AG04450 (cell line): ENCODE measurements at regions not wholly inside any gene's neighbourhood (a gene's known extent, or its start where the extent isn't known, plus 50 kb on each side); places are given as distances from the start of the nearest gene placed in this dataset.

Source experiments
- CTCF ChIA-PET: fragments of 300-600, 350-600 bp; formaldehyde crosslinking; extraction: SDS; loops from one replicate; lab custom pipeline; 2022; ENCODE audit warnings: antibody characterized with exemption, inconsistent platforms; lab: Charles Lee
- POLR2A ChIA-PET: fragments of 350-600 bp; formaldehyde crosslinking; extraction: SDS; loops from one replicate; lab custom pipeline; 2021; ENCODE audit warnings: antibody characterized with exemption, inconsistent platforms; lab: Yijun Ruan, JAX
- DNase-seq: peaks from one replicate; pipeline ENCODE4 v3.0.0-alpha.2; 2011; ENCODE audit warnings: low read depth, low spot score
- H3K27ac ChIP-seq: one replicate; pipeline ENCODE4 v1.5.1; 2012; ENCODE audit warnings: low read depth, low read length, control low read depth
- H3K27me3 ChIP-seq: one replicate; pipeline ENCODE4 v1.6.0; 2012; ENCODE audit warnings: low read length; ENCODE audit not compliant: control insufficient read depth, insufficient read depth
- H3K4me3 ChIP-seq: 2 replicates; pipeline ENCODE4 v1.5.1; 2011; ENCODE audit warnings: mild to moderate bottlenecking, low read depth, low read length, control low read depth
- H3K9me3 ChIP-seq: 2 replicates; pipeline ENCODE4 v1.5.1; 2012; ENCODE audit warnings: low read length; ENCODE audit not compliant: control insufficient read depth, insufficient read depth
- CTCF ChIP-seq: IDR thresholded peaks from 2 replicates; pipeline ENCODE4 v1.5.1; 2011; ENCODE audit warnings: low read depth, low read length, control low read depth, inconsistent platforms

- no peak for TF ChIP-seq CTCF
- no peak overlapping the region for H3K4me3 ChIP-seq
- H3K9me3 ChIP-seq, result no peaks in the 10 kb centered on the region; the same call in 1 of the 2 replicates
- DNase-seq, result no peak
- H3K27ac ChIP-seq, result no peak overlapping the region
- H3K27me3 ChIP-seq, result no peaks in the 10 kb centered on the region
- ChIA-PET POLR2A (interaction anchor here (0.9 kb wide), 1 partner anchor 24 kb away, joined by 4 read pairs; no protein-coding TSS in a partner anchor), CTCF (no interaction called here)
These were observed 116.8 kb upstream of the ST6GAL2 start for GRCh38 chr2:107002735-107003134.

DNA sequence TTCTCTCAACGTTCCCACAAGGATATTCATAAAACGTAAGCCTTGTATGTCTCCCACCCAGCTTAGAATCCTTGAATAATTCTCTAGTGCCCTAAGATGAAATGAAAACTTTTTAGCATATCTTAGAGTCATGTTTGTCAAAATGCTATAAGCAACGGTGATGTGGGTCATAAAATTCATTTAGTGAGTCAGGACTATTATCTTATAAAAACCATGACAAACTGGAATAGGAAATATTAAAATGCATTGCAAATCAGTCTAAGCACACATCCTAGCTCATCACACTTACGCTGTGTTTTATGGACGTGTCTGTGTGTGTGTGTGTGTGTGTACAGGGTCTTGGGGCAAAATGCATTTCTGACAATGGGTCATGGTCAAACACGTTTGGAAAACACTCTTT, 119.9 kb upstream of the ST6GAL2 start:
- CTCF ChIA-PET, result no interaction called here
- H3K4me3 ChIP-seq, result no peak overlapping the region
- POLR2A ChIA-PET, result no interaction called here
- no peak overlapping the region for H3K27ac ChIP-seq
- no peak for TF ChIP-seq CTCF
- no peaks in the 10 kb centered on the region for H3K27me3 ChIP-seq
- no peak for DNase-seq
- H3K9me3 ChIP-seq, result no peaks in the 10 kb centered on the region

- POLR2A ChIA-PET, result no interaction called here
- TF ChIP-seq CTCF, result no peak
- Histone ChIP-seq H3K9me3 (no peaks in the 10 kb centered on the region), H3K27me3 (no peaks in the 10 kb centered on the region), H3K27ac (no peak overlapping the region), H3K4me3 (no peak overlapping the region)
- CTCF ChIA-PET, result no interaction called here
- DNase-seq, result no peak
These were observed 120.9 kb upstream of the ST6GAL2 start for GRCh38 chr2:107006836-107007235.

- H3K27me3 ChIP-seq, result no peaks in the 10 kb centered on the region
- POLR2A ChIA-PET, result no interaction called here
- no peak overlapping the region for H3K4me3 ChIP-seq
- no peak for DNase-seq
- no peaks in the 10 kb centered on the region for H3K9me3 ChIP-seq
- TF ChIP-seq CTCF, result no peak
- no peak overlapping the region for H3K27ac ChIP-seq
- CTCF ChIA-PET, result no interaction called here
These were observed 122.0 kb upstream of the ST6GAL2 start for GRCh38 chr2:107007927-107008326.

DNA sequence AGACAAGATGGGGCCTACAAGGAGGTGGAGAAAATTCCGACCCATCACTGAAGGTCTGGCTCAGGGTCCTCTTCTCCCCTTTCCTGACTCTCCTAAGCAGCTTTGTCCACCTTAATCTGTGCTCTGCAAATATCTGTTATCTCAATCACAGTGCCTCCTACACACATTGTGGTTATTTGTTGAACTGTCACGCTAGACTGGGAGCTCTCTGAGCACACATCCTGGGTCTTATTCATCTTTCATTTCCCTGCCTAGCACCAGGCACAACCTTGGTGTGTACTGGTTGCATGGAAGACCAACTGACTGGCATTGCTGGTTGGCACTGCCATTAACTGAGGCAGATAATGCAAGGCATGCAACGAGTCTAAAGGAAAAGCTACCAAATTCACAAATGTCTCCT, 122.9 kb upstream of the ST6GAL2 start:
- ChIA-PET POLR2A (no interaction called here), CTCF (no interaction called here)
- no peaks in the 10 kb centered on the region for H3K9me3 ChIP-seq
- DNase-seq, result no peak
- no peak overlapping the region for H3K27ac ChIP-seq
- H3K4me3 ChIP-seq, result no peak overlapping the region
- no peaks in the 10 kb centered on the region for H3K27me3 ChIP-seq
- TF ChIP-seq CTCF, result no peak
